Spinal cord (tissue), 9 donors: ENCODE measurements at regions not wholly inside any gene's neighbourhood (a gene's known extent, or its start where the extent isn't known, plus 50 kb on each side); places are given as distances from the start of the nearest gene placed in this dataset.
"Not testable (repeated sequence)": the region's sequence is repeated elsewhere in the genome, so short reads cannot be mapped to it uniquely, and the experiment has no call there.

ENCODE experiments used
- DNase-seq, 6 donors: peaks; one replicate each; pipeline versions ENCODE4 v3.0.0 to v3.0.0-alpha.2; 2013 to 2015; ENCODE audit warnings: low spot score in 6 of 6, low read depth in 4 of 6
- H3K27ac ChIP-seq: one replicate; pipeline ENCODE4 v1.5.1; 2013; ENCODE audit warnings: low read depth, low read length, control low read depth
- H3K27me3 ChIP-seq: one replicate; pipeline ENCODE4 v1.6.1; 2013; ENCODE audit warnings: low read length; ENCODE audit not compliant: control insufficient read depth, insufficient read depth
- H3K36me3 ChIP-seq: one replicate; pipeline ENCODE4 v1.6.1; 2013; ENCODE audit warnings: low read length; ENCODE audit not compliant: control insufficient read depth, insufficient read depth
- H3K4me1 ChIP-seq: one replicate; pipeline ENCODE4 v1.6.1; 2013; ENCODE audit warnings: low read length; ENCODE audit not compliant: control insufficient read depth, insufficient read depth
- H3K4me3 ChIP-seq: one replicate; pipeline ENCODE4 v1.5.1; 2013; ENCODE audit warnings: low read depth, low read length, control low read depth
- H3K9me3 ChIP-seq: one replicate; pipeline ENCODE4 v1.6.1; 2013; ENCODE audit warnings: low read length; ENCODE audit not compliant: control insufficient read depth, insufficient read depth
- whole genome bisulfite sequencing: methylation state at CpG from one replicate; pipeline ENCODE4 v1.1.5; 2013; ENCODE audit warnings: missing lambda C conversion rate; ENCODE audit not compliant: insufficient coverage; 5-methylcytosine and 5-hydroxymethylcytosine counted together
- donor health status: healthy.

DNA sequence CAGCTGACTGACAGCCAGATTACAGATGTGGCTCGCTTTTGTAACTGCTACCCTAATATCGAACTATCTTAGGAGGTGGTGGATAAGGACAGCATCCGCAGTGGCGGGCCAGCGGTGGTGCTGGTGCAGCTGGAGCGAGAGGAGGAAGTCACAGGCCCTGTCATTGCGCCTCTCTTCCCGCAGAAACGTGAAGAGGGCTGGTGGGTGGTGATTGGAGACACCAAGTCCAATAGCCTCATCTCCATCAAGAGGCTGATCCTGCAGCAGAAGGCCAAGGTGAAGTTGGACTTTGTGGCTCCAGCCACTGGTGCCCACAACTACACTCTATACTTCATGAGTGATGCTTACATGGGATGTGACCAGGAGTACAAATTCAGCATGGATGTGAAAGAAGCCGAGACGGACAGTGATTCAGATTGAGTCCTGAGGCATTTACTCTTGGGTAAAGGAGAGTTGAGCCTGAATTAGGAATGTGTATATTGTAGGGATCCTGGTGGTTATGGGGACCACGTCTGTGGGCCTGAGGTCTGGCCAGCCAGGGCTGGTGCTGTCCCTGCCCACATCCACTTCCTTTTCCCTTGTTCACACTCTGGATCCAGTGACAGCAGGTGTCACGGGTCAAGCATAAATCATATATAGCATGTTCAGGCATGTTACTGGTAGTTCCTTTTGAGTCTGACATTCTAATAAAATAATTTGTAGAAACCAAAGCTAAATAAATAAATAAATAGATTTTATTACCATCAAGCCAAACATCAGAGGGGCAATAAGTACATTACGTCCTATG, 89.0 kb upstream of the SMURF2 start:
- WGBS, result 96% methylated on average over 9 of the region's 14 CpGs
- no peaks in the 10 kb centered on the region for H3K9me3 ChIP-seq
- DNase-seq, result no peak
- H3K27ac ChIP-seq, result no peak overlapping the region
- H3K4me3 ChIP-seq, result no peak overlapping the region
- peaks cover 28% of the 10 kb centered on the region for H3K36me3 ChIP-seq
- no peaks in the 10 kb centered on the region for H3K4me1 ChIP-seq
- no peaks in the 10 kb centered on the region for H3K27me3 ChIP-seq

DNA sequence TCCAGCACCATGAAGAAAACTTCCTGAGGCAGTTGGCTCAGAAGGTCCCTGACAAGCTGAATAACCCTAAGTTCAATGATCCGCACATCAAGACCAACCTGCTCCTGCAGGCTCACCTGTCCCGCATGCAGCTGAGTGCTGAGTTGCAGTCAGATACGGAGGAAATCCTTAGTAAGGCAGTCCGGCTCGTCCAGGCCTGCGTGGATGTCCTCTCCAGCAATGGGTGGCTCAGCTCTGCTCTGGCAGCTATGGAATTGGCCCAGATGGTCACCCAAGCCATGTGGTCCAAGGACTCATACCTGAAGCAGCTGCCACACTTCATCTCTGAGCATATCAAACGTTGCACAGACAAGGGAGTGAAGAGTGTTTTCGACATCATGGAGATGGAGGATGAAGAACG, 88.4 kb upstream of the SMURF2 start:
- peaks cover 23% of the 10 kb centered on the region for H3K36me3 ChIP-seq
- no peaks in the 10 kb centered on the region for H3K4me1 ChIP-seq
- no peak for DNase-seq
- WGBS, result 94% methylated on average over 9 of the region's 9 CpGs
- H3K9me3 ChIP-seq, result no peaks in the 10 kb centered on the region
- no peak overlapping the region for H3K4me3 ChIP-seq
- H3K27ac ChIP-seq, result no peak overlapping the region
- no peaks in the 10 kb centered on the region for H3K27me3 ChIP-seq

DNA sequence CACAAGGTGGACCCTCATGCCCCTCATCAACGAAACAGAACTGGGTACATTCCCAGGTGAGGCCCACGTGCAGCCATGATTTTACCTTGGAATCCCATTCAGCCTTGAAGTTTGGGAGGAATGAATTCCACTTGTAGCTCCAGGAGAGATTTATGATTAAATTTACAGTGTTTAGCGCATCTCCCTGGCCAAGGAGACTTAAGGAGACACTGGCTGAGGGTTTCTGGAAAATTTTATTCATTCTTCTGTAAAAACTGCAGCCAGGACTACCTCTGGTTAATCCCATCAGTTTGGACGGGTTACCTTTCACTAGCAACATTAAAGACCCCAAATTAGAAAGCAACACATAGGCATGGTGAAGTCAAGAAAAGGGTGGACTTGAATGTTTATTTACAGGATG, 87.2 kb upstream of the SMURF2 start:
- DNase-seq, result no peak
- Histone ChIP-seq H3K4me3 (no peak overlapping the region), H3K4me1 (no peaks in the 10 kb centered on the region), H3K36me3 (peaks cover 20% of the 10 kb centered on the region), H3K27me3 (no peaks in the 10 kb centered on the region), H3K27ac (no peak overlapping the region), H3K9me3 (no peaks in the 10 kb centered on the region)
- WGBS, result 94% methylated on average over 2 of the region's 4 CpGs

DNA sequence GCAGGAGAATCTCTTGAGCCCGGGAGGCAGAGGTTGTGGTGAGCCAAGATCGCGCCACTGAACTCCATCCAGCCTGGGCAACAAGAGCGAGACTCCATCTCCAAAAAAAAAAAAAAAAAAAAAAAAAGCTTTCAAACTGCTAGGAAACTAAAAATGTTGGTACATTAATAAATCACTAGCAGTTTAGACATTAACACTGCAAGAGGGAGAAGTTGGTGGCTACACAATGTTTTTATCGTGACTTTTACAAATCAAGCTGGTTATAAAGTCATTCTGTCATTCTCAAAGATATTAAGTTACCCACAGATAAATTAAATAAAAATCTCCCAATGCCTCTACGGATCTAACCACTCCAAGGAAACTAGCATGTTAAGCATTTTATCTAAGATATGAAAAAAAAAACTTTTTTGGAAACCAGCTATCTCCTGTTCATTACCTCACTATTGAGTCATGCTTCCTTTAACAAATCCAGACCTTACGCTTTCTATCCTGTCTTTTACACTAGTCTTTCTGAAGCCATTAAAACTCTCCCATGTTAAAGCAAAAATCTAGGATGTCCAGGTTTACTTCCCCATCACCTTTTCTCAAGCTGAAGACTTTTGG, 85.9 kb upstream of the SMURF2 start:
- no peak overlapping the region for H3K27ac ChIP-seq
- 92% methylated on average over 2 of the region's 7 CpGs for WGBS
- peaks cover 16% of the 10 kb centered on the region for H3K36me3 ChIP-seq
- H3K27me3 ChIP-seq, result no peaks in the 10 kb centered on the region
- no peaks in the 10 kb centered on the region for H3K9me3 ChIP-seq
- no peak for DNase-seq
- H3K4me1 ChIP-seq, result no peaks in the 10 kb centered on the region
- H3K4me3 ChIP-seq, result no peak overlapping the region

DNA sequence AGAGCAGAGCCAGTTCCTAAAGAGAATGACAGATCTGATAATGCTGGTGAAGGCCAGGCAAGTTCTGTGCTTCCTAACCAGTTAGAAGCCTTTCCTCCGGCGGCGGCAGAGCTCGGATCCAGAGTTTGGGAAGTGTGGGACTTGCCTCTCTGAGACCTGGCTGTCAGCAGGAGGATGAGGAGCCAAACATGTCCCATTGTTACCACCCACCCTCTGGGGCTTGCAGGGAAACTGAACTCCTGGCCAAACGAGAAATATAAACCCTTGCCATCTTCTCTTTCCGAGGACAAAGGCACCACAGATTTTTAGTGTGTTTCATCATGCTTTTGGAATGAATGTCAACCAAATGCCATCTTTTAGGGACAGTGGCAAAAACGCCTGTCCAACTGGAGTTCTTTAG, 80.2 kb upstream of the SMURF2 start:
- Histone ChIP-seq H3K9me3 (no peaks in the 10 kb centered on the region), H3K4me3 (no peak overlapping the region), H3K27ac (no peak overlapping the region), H3K27me3 (no peaks in the 10 kb centered on the region), H3K36me3 (no peaks in the 10 kb centered on the region), H3K4me1 (peaks cover 23% of the 10 kb centered on the region)
- no peak for DNase-seq
- whole genome bisulfite sequencing, result 83% methylated on average over 5 of the region's 7 CpGs

DNA sequence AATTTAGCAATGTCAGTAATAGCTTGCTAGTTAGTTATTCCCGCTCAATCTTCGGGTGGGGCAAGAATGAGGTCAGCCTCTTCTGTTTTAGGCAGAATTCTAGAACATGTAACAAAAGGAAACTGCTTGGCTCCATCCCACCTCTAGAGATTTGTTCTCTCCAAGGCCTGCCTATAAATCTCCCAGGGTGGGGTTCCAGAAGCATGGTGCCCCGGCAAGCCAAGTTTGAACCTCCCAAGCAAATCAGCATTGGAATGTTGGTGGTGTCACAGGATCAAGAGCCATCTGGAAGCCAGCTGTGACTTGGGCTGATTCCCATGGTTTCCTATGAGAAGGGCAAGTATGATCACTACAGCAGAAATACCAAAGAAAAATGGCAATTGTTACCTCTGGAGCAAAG, 79.8 kb upstream of the SMURF2 start:
- WGBS, result 51% methylated on average over 2 of the region's 3 CpGs
- not testable (repeated sequence) for H3K4me3 ChIP-seq, H3K27me3 ChIP-seq, H3K27ac ChIP-seq, H3K9me3 ChIP-seq, H3K36me3 ChIP-seq
- H3K4me1 ChIP-seq, result peaks cover 23% of the 10 kb centered on the region
- peak in 1 of 6 donors; percentile 21 for DNase-seq

DNA sequence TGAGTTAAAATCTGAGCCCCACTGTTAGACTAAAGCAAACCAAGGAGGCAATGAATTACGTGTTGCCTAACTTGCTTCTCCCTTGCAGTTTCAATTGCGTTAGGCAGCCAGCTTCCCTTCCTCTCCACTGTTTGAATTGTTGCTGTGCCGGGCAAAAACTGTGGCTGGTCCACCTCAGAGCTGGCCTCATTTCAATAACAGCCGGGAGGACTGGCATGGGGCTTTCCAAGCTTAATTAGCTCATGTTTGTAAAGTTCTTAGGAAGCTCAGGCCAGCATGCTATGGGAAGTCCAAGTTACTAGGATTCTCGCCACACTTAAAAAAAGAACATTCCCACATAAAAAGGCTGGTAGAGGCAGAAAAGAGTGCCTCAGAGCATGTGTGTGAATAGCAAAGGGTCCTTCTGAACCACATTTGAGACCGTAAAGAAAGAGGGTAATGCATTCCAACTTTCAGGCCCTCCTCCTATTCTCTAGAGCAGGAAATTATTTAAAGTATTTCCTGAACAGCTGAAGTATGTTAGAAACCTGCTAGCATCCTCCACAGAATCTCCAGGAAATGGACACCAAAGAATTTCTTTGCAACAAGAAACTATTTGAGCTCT, 79.0 kb upstream of the SMURF2 start:
- Histone ChIP-seq H3K4me3 (no peak overlapping the region), H3K36me3 (no peaks in the 10 kb centered on the region), H3K27ac (peak overlapping the region; percentile 44), H3K27me3 (no peaks in the 10 kb centered on the region), H3K4me1 (peaks cover 23% of the 10 kb centered on the region), H3K9me3 (no peaks in the 10 kb centered on the region)
- peak in 4 of 6 donors; percentile 35 to 87 (median 54) for DNase-seq
- 24% methylated on average over 4 of the region's 6 CpGs for WGBS

DNA sequence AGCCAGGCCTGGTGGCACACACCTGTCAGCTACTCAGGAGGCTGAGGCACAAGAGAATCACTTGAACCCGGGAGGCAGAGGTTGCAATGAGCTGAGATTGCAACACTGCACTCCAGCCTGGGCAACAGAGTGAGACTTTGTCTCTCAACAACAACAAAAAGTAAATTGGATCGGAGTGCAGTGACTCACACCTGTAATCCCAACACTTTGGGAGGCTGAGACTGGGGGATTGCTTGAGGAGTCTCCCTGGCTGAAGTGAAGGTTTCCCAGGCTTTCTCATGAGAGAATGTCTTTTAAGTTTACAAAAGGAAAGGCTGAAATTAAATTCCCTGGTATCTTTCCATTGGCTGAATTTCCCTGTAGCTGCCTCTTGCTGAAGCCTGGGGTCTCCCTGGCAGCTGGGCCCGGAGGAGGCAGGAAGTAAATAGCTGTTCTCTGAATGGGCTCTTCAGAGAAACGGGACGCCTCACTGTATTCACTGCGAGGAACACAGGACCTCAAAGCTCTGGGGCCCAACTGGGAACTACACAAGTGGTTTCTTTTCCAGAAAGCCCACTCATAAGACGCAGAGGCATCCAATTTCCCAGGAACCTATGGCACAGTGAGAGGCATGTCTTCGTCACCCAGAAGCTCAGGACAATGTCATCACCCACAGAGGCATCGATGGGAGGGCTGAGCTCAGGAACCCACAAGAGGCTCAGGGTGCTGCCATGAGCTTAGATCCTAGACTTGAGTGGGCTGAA, 77.4 kb upstream of the SMURF2 start:
- peaks cover 23% of the 10 kb centered on the region for H3K4me1 ChIP-seq
- H3K36me3 ChIP-seq, result no peaks in the 10 kb centered on the region
- no peaks in the 10 kb centered on the region for H3K9me3 ChIP-seq
- H3K27me3 ChIP-seq, result no peaks in the 10 kb centered on the region
- peak overlapping the region; percentile 79 for H3K27ac ChIP-seq
- no peak overlapping the region for H3K4me3 ChIP-seq
- WGBS, result 48% methylated on average over 5 of the region's 9 CpGs
- DNase-seq, result peak in 4 of 6 donors; percentile 19 to 70 (median 54)

DNA sequence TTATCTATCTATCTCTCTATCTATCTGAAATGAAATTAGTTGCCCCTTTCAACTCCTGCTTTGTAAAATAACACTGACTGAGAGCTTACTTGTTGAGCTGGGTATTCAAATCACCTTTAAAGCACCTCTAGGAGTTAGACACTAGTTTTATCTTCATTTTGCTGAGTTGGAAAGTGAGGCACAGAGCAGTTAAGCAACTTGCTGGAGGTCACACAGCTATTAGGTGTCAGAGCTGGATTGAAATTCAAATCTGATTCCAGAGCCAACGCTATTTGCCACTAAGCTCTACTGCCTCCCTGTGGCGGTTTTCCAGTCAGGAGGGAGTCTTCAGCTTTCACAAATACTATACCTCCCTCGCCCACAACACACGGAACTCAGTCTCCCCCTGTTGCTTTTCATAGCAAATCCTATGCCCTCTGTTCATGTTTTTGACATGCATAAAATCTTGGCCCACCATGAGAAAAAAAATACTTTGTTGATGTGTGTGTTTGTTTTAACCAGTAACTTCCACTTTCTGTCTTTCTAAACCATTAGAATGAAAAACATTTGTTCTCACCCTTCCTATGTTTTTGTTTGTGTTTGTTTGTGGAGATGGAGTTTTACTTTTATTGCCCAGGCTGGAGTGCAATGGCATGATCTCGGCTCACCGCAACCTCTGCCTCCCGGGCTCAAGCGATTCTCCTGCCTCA, 74.8 kb upstream of the SMURF2 start:
- Histone ChIP-seq H3K27ac (no peak overlapping the region), H3K27me3 (no peaks in the 10 kb centered on the region), H3K4me1 (peaks cover 24% of the 10 kb centered on the region), H3K9me3 (no peaks in the 10 kb centered on the region), H3K4me3 (no peak overlapping the region), H3K36me3 (no peaks in the 10 kb centered on the region)
- 6% methylated on average over 2 of the region's 8 CpGs for WGBS
- DNase-seq, result no peak
